HG03521 (cell line): ENCODE measurements at regions not wholly inside any gene's neighbourhood (a gene's known extent, or its start where the extent isn't known, plus 50 kb on each side); places are given as distances from the start of the nearest gene placed in this dataset.
"Not testable (repeated sequence)": the region's sequence is repeated elsewhere in the genome, so short reads cannot be mapped to it uniquely, and the experiment has no call there.

Source experiments
- ATAC-seq: cut with Tn5 transposase; IDR thresholded peaks from one replicate; pipeline ENCODE4 v1.9.1; 2021; ENCODE audit warnings: mild to moderate bottlenecking, moderate library complexity; ENCODE audit not compliant: unreplicated experiment

- no peak for ATAC-seq
Measured at GRCh38 chr11:90737444-90738050, 514.7 kb upstream of the CHORDC1 start.

GRCh38 chr11:90732486-90732885 is 509.6 kb upstream of the CHORDC1 start:
- no peak for ATAC-seq

GRCh38 chr11:90723475-90723874 is 500.6 kb upstream of the CHORDC1 start:
- ATAC-seq: no peak

GRCh38 chr11:90722552-90723190 is 499.8 kb upstream of the CHORDC1 start:
- ATAC-seq: no peak

- no peak for ATAC-seq
Measured at GRCh38 chr11:90717522-90717921, 494.7 kb upstream of the CHORDC1 start.

- no peak for ATAC-seq
Measured at GRCh38 chr11:90705661-90706060, 482.8 kb upstream of the CHORDC1 start.

GRCh38 chr11:90704510-90704909 is 481.7 kb upstream of the CHORDC1 start:
- no peak for ATAC-seq

- ATAC-seq: no peak
Measured at GRCh38 chr11:90701716-90702115, 478.9 kb upstream of the CHORDC1 start.

- ATAC-seq: no peak
Measured at GRCh38 chr11:90700789-90701439, 478.1 kb upstream of the CHORDC1 start.

GRCh38 chr11:90699791-90700400 is 477.0 kb upstream of the CHORDC1 start:
- no peak for ATAC-seq

GRCh38 chr11:90698238-90698637 is 475.4 kb upstream of the CHORDC1 start:
- no peak for ATAC-seq

GRCh38 chr11:90675496-90675895 is 452.6 kb upstream of the CHORDC1 start:
- ATAC-seq: not testable (repeated sequence)

- ATAC-seq: no peak
Measured at GRCh38 chr11:90669094-90669493, 446.2 kb upstream of the CHORDC1 start.

GRCh38 chr11:90668502-90668901 is 445.7 kb upstream of the CHORDC1 start:
- ATAC-seq: no peak

GRCh38 chr11:90661233-90661632 is 438.4 kb upstream of the CHORDC1 start:
- peak; percentile 69 for ATAC-seq

- ATAC-seq: no peak
Measured at GRCh38 chr11:90656171-90656570, 433.3 kb upstream of the CHORDC1 start.

GRCh38 chr11:90650153-90650552 is 427.3 kb upstream of the CHORDC1 start:
- no peak for ATAC-seq

- ATAC-seq: no peak
Measured at GRCh38 chr11:90646706-90647105, 423.9 kb upstream of the CHORDC1 start.

GRCh38 chr11:90646266-90646665 is 423.4 kb upstream of the CHORDC1 start:
- ATAC-seq: no peak

- ATAC-seq: no peak
Measured at GRCh38 chr11:90639461-90639993, 416.7 kb upstream of the CHORDC1 start.

GRCh38 chr11:90635886-90636285 is 413.0 kb upstream of the CHORDC1 start:
- no peak for ATAC-seq

GRCh38 chr11:90635151-90635550 is 412.3 kb upstream of the CHORDC1 start:
- ATAC-seq: no peak
